ENCODE measurements at regions not wholly inside any gene's neighbourhood (a gene's known extent, or its start where the extent isn't known, plus 50 kb on each side); places are given as distances from the start of the nearest gene placed in this dataset.

DNA sequence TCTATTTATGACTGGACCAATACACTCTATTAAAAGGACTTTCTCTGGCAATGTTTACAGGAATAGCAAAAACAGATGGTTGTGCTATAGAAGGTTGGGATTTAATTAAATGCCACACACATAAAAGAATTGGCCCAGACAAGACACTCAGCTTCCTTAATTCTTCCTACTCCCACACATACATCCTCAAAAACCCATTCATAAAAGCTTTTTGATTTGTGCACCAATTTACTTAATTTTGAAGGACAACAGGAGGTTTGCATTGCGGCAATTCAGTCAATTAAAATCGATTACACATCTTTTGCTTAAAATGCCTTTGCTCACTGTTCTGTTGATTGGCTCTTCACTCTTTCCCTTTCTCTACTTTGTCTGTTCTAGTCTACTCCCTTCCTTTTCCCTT lies 317.1 kb downstream of the CBLL2 start:
- TF ChIP-seq, protein P1, sequence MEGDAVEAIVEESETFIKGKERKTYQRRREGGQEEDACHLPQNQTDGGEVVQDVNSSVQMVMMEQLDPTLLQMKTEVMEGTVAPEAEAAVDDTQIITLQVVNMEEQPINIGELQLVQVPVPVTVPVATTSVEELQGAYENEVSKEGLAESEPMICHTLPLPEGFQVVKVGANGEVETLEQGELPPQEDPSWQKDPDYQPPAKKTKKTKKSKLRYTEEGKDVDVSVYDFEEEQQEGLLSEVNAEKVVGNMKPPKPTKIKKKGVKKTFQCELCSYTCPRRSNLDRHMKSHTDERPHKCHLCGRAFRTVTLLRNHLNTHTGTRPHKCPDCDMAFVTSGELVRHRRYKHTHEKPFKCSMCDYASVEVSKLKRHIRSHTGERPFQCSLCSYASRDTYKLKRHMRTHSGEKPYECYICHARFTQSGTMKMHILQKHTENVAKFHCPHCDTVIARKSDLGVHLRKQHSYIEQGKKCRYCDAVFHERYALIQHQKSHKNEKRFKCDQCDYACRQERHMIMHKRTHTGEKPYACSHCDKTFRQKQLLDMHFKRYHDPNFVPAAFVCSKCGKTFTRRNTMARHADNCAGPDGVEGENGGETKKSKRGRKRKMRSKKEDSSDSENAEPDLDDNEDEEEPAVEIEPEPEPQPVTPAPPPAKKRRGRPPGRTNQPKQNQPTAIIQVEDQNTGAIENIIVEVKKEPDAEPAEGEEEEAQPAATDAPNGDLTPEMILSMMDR (conservative IDR thresholded peaks at IDR 0.05 in 1 of 2, IDR thresholded peaks at IDR 0.05 in 1 of 2; ENCODE audit: extremely low read depth in 1 of 2, insufficient read depth in 1 of 2, low read depth in 1 of 2, low read length in 2 of 2): no peak
- no peak for TF ChIP-seq EZH2 (IDR thresholded peaks at IDR 0.05; ENCODE audit: borderline replicate concordance, low read length)
